ENCODE measurements at regions not wholly inside any gene's neighbourhood (a gene's known extent, or its start where the extent isn't known, plus 50 kb on each side); places are given as distances from the start of the nearest gene placed in this dataset.

- peaks cover 2 to 38% of the 10 kb centered on the region in 2 experiments; a peak in 2 of 5 replicates for H3K27me3 ChIP-seq (ENCODE audit: control insufficient read depth in 2 of 2, insufficient read depth in 2 of 2, low read length in 2 of 2)
- no peak for TF ChIP-seq ZNF224 (CRISPR knock-in tag; IDR thresholded peaks at IDR 0.05)
- TF ChIP-seq TCFL5 (CRISPR knock-in tag; conservative IDR thresholded peaks at IDR 0.05) = no peak
- no peak for TF ChIP-seq TARDBP (IDR thresholded peaks at IDR 0.05)
- TF ChIP-seq FIP1L1 (IDR thresholded peaks at IDR 0.05; ENCODE audit: low read depth, low read length, poor library complexity, severe bottlenecking) = no peak
- TF ChIP-seq ZNF518B (CRISPR knock-in tag; IDR thresholded peaks at IDR 0.05) = no peak
- no peak for TF ChIP-seq HNRNPH1 (optimal IDR thresholded peaks at IDR 0.05; ENCODE audit: low read depth, low read length)
- no peak for TF ChIP-seq HNRNPK (IDR thresholded peaks at IDR 0.05; ENCODE audit: low read depth, low read length, poor library complexity, severe bottlenecking)
- TF ChIP-seq RB1 (IDR thresholded peaks at IDR 0.05; ENCODE audit: low read depth) = no peak
- no peak for TF ChIP-seq NCOR1 (IDR thresholded peaks at IDR 0.05)
- TF ChIP-seq, protein P1, sequence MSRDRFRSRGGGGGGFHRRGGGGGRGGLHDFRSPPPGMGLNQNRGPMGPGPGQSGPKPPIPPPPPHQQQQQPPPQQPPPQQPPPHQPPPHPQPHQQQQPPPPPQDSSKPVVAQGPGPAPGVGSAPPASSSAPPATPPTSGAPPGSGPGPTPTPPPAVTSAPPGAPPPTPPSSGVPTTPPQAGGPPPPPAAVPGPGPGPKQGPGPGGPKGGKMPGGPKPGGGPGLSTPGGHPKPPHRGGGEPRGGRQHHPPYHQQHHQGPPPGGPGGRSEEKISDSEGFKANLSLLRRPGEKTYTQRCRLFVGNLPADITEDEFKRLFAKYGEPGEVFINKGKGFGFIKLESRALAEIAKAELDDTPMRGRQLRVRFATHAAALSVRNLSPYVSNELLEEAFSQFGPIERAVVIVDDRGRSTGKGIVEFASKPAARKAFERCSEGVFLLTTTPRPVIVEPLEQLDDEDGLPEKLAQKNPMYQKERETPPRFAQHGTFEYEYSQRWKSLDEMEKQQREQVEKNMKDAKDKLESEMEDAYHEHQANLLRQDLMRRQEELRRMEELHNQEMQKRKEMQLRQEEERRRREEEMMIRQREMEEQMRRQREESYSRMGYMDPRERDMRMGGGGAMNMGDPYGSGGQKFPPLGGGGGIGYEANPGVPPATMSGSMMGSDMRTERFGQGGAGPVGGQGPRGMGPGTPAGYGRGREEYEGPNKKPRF (IDR thresholded peaks at IDR 0.05; ENCODE audit: low read depth, low read length) = no peak
- no peak for TF ChIP-seq LEF1 (IDR thresholded peaks at IDR 0.05)
- TF ChIP-seq ZBED1 (IDR thresholded peaks at IDR 0.05) = no peak
- TF ChIP-seq ZNF766 (CRISPR knock-in tag; conservative IDR thresholded peaks at IDR 0.05) = no peak
- TF ChIP-seq ZNF75A (CRISPR knock-in tag; IDR thresholded peaks at IDR 0.05) = no peak
- no peak for TF ChIP-seq TAF7 (tag; IDR thresholded peaks at IDR 0.05)
- TF ChIP-seq ZNF324 (CRISPR knock-in tag; IDR thresholded peaks at IDR 0.05) = no peak
- no peak for TF ChIP-seq PHF21A (IDR thresholded peaks at IDR 0.05; ENCODE audit: borderline replicate concordance, low read depth)
- TF ChIP-seq, protein P2, sequence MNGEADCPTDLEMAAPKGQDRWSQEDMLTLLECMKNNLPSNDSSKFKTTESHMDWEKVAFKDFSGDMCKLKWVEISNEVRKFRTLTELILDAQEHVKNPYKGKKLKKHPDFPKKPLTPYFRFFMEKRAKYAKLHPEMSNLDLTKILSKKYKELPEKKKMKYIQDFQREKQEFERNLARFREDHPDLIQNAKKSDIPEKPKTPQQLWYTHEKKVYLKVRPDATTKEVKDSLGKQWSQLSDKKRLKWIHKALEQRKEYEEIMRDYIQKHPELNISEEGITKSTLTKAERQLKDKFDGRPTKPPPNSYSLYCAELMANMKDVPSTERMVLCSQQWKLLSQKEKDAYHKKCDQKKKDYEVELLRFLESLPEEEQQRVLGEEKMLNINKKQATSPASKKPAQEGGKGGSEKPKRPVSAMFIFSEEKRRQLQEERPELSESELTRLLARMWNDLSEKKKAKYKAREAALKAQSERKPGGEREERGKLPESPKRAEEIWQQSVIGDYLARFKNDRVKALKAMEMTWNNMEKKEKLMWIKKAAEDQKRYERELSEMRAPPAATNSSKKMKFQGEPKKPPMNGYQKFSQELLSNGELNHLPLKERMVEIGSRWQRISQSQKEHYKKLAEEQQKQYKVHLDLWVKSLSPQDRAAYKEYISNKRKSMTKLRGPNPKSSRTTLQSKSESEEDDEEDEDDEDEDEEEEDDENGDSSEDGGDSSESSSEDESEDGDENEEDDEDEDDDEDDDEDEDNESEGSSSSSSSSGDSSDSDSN (IDR thresholded peaks at IDR 0.05; ENCODE audit: borderline replicate concordance in 1 of 2, low read depth in 2 of 2, low read length in 2 of 2) = no peak
Measured at GRCh38 chr2:239693330-239693729, 292.5 kb upstream of the HDAC4 start.

More at GRCh38 chr2:239693330-239693729, 292.5 kb upstream of the HDAC4 start:
- H3K4me2 ChIP-seq (ENCODE audit: insufficient read depth, low read length) = no peak overlapping the region
- no peak overlapping the region for H2AFZ ChIP-seq (ENCODE audit: low read depth, low read length)
- no peak overlapping the region for H3K27ac ChIP-seq (ENCODE audit: extremely low read depth, low read depth, low read length)
- intact Hi-C loops (cut with micrococcal nuclease) (no loop called here), in situ Hi-C loops (cut with MboI) (no loop called here)
- H4K20me1 ChIP-seq (replicated peaks; ENCODE audit: control insufficient read depth, insufficient read depth, low read length) = no peaks in the 10 kb centered on the region
- POLR2A ChIA-PET = interaction anchor here (0.6 kb wide), 1 partner anchor 267 kb away, joined by 3 read pairs; no protein-coding TSS in a partner anchor
- 4% methylated on average over 11 of the region's 11 CpGs for WGBS (ENCODE audit: insufficient coverage, low coverage, missing lambda C conversion rate)
- ATAC-seq = no peak
- no peaks in the 10 kb centered on the region for H3K9me1 ChIP-seq (ENCODE audit: control insufficient read depth, insufficient read depth, low read length)
- H3K9me3 ChIP-seq (replicated peaks; ENCODE audit: control insufficient read depth, insufficient read depth, low read depth, low read length) = no peaks in the 10 kb centered on the region
- CTCF ChIA-PET (ENCODE audit: low intra/inter-chr PET ratio) = no interaction called here
- no peak overlapping the region for H3K4me3 ChIP-seq
- no peak for FAIRE-seq
- no peak overlapping the region for H3K9ac ChIP-seq (ENCODE audit: insufficient read depth in 1 of 2, low read depth in 2 of 2, low read length in 2 of 2)
- no peaks in the 10 kb centered on the region for H3K36me3 ChIP-seq (ENCODE audit: control insufficient read depth, insufficient read depth, low read length)
- BruUV-seq (replicated peaks) = no TSS peak
- peaks cover 0 to 12% of the 10 kb centered on the region in 2 experiments; a peak in 2 of 5 replicates for H3K4me1 ChIP-seq (replicated peaks in 1 of 2; ENCODE audit: control insufficient read depth in 2 of 2, insufficient read depth in 2 of 2, low read length in 2 of 2)
- no peaks in the 10 kb centered on the region for H3K79me2 ChIP-seq (ENCODE audit: control insufficient read depth, insufficient read depth, low read length)
- DNase-seq (ENCODE audit: extremely low read depth in 1 of 4, low spot score in 3 of 4) = no peak
